ENCODE measurements at regions not wholly inside any gene's neighbourhood (a gene's known extent, or its start where the extent isn't known, plus 50 kb on each side); places are given as distances from the start of the nearest gene placed in this dataset.

DNA sequence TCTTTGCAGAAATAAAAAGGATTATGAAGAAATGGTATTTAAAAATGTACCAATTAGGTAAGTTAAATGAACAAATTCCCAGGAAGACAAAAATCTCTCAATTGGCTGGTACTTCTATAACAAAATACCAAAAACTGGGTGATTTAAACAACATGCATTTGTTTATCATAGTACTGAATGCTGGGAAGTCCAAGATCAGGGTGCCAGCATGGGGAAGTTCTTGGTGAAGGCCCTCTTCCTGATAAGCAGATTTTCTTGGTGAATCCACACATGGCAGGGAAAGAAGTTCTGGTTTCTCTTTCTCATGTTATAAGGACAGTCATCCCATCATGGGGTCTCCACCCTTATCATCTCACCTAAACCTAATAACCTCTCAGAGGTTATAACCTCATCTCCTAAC, 271.6 kb upstream of the SETBP1 start:
- DNase-seq (ENCODE audit: low read depth in 2 of 2), result no peak

DNA sequence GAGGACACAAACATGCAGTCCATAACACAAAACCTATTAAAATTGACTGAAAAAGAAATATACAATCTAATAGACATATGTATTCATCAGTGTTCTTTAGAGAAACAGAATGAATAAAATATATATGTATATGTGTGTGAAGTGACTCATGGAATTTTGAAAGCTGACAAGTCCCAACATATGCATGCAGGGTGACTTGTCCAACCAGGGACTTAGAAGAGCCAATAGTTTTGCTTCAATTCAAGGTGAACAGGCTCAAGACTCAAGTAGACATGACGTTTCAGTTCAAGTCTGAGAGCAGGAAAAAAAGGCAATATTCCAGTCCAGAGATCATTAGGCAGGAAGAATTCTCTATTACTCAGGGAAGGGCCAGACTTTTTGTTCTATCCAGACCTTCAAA, 271.2 kb upstream of the SETBP1 start:
- no peak for DNase-seq (ENCODE audit: low read depth in 2 of 2)

DNA sequence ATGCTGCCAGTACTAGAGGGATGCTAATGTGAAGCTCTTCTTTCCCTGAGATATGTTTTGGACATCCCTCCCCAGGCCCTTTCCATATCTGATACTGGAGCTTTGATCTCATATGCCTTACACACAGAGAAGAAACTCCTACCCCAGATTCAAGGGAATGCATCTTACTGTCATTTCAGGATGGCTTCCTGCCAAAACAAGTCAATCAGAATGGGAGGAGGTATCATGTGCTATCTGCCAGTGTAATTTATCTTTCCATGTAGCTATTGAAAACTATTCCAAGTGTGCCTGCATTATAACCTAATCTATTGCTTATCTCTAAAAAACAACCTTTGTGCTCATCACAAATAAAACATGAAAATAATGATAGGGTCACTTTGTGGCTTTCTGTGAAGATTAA, 269.9 kb upstream of the SETBP1 start:
- DNase-seq (ENCODE audit: low read depth in 2 of 2), result no peak

DNA sequence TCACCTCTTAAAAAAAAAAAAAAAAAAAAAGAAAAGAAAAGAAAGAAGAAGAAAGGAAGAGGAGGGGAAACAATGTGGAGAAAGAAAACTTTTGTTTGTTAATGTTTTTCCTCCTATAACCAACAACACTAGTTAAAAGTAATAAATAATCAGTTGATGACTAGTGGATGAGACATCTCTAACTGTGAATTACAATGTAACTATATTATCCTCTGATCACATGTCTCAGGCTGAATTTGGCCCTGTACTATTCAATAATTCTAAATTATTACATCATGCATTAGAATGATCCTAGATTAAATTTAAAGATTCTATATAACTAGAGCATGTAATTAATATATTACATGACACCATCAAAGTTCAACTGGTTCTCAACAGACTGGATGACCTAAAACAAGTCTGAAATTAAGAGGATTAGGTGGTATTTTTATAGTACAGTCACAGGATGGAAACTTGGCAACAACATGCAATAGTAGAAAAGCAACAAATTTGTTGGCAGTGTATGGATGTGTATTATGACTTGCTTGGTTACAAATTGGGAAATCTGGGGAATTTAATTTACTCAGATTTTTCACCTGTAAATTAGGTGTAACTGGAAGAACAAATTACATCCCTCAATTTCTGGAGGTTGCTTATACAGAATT, 269.3 kb upstream of the SETBP1 start:
- no peak for DNase-seq (ENCODE audit: low read depth in 2 of 2)

DNA sequence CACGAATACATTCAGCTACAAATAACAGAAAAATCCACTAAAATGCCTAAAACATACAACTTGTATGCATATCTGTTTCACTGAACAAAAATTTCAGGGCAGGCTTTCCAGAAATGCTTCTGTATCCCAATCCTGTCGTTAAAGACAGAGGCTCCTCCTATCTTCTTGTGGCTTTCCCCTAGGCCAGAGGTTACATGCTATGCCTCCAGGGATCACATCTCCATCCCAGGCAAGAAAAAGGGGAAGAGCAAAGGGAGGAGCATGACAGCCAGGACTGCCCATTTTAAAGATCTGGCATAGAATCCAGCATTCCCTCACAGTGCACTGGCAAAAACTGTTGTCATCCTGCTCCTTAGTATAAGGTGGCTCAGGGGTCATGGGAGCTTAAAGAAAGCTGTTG, 268.7 kb upstream of the SETBP1 start:
- DNase-seq (ENCODE audit: low read depth in 2 of 2), result no peak

DNA sequence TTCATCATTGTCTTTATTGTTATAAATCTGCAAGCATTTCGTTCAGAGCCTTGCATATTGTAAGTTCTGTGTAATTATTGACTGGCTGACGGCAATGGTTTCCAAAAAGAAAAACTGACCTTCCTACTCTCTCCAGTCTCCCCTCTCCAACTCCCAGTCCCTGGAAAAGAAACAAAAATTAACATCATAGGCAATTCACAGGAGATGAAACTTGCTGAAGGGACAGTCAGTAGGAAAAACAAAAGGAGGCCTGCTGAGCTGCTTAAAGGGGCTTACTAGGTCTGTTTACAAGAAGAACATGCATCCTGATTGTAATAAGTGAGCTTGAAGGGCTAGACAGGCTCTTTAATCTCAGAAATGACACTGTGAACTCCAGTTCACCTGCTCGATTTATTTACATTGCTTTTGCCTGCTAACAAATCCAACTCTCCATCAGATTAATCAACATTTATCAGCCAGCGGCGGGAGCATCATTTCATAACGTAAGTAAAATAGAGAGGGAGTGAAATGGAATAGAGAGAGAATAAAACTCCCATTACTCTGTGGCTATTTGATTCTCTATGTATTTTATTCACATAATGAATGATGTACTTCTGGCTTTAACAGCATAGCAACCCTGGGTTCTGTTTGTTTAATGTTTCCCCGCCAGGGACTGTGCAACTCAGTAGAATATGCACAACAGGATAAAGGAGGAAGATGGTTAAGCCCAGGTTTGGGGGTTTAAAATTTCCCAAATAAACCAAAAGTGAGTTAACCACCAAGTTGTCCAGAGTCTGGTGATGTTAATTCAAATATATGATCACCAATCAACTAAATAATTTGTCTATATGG, 256.7 kb upstream of the SETBP1 start:
- no peak for DNase-seq (ENCODE audit: low read depth in 2 of 2)

DNA sequence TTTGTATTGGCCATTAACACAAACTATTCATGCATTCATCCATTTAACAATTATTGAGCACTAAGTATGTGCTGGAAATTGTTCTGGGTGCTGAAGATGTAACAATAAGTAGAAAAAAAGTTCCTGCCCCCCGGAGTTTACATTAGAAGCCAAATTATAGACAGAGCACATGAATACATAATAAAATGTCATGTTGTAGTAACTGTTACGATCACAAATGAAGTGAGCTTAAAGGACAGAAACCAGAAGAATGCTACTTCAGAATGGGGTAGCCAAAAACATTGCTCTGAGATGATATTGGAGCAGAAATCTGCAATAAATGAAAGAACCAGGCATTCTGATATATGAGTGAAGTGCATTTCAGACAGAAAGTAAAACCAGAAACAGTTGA, 256.0 kb upstream of the SETBP1 start:
- no peak for DNase-seq (ENCODE audit: low read depth in 2 of 2)

DNA sequence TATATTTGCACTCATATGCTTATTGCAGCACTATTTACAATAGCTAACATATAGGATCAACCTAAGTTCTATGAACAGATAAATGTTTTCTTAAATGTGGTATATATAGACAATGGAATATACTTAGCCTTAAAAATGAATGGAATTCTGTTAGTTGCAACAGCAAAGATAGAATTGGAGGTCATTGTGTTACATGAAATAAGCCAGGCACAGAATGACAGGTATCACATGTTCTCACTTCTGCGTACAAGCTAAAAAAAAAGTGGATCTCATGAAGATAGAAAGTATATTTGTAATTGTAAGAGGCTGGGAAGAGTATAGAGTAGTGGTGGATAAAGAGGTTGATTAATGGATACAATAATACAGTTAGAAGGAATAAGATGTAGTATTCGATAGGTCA, 255.5 kb upstream of the SETBP1 start:
- no peak for DNase-seq (ENCODE audit: low read depth in 2 of 2)

DNA sequence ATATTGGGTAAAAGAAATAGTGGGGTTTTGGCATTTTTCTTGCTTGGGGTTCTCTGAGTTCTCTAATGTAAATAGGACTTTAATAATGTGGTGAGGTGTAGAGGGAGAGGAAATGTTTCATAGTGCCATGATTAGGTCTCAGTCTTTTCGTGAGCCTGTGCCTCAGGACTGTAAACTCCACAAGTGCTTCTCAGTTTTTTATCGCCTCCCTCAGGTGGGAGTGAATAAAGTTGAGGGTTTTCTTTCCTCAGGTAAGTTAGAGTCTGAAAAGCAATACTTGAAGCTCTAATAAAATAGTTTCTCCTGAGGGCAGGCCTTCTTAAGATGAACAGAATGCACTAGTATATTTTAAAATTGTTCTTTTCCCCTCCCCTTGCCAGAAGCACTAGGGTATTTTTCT, 243.1 kb upstream of the SETBP1 start:
- DNase-seq (ENCODE audit: low read depth in 2 of 2), result no peak

DNA sequence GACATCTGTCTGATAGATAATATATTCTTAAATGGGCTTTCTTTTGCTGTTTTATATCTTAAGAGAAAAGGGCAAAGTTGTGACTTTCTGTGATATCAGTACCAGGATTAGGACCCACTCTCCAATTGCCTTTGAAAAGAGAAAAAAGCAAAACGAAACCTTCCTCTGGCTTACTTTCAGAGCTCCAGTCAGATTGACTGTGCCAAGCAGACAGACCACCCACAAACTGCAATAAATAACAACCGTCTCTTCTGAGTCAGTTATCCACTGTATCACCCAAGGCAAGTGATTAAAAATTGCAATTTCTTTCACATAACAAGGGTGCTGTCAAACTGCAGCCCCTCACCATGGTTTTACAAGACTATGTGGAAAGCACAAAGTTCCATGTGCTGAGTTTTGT, 230.5 kb upstream of the SETBP1 start:
- DNase-seq (ENCODE audit: low read depth in 2 of 2), result no peak

DNA sequence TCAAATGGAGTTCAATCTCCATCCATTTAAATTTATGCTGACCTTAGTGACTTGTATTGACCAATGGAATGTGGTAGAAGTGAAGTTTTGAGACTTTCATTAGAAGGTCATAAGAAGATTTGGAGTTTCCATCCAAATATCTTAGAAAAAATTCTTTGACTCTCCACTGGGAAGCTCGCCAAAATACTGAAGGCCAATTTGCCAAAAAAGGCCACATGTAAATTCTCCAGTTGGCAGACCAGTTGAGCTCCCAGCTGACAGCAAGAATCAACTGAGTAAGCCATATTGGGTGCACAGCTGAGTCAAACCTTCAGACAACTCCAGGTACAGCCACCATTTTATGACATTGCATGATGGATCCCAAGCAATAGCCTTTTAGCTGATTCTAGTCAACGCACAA, 228.3 kb upstream of the SETBP1 start:
- no peak for DNase-seq (ENCODE audit: low read depth in 2 of 2)

DNA sequence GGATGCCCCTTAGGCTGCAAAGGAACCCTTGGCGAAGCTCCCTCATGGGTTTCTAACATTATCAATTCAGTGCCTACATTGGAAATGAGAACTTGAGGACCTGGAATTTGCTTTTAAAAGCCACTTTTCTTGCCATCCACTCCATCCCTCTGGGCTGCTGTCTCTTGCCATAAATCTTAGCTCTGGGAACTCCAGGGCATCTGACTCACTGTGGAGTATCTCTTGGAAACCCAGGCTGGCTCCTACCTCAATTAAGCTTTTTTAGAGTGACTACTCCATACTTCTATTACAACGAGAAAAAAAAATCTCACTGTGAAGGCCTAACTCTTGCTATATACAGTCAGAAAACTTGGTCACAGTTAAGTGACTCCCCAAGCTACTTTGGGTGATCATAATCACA, 227.2 kb upstream of the SETBP1 start:
- DNase-seq (ENCODE audit: low read depth in 2 of 2), result no peak

DNA sequence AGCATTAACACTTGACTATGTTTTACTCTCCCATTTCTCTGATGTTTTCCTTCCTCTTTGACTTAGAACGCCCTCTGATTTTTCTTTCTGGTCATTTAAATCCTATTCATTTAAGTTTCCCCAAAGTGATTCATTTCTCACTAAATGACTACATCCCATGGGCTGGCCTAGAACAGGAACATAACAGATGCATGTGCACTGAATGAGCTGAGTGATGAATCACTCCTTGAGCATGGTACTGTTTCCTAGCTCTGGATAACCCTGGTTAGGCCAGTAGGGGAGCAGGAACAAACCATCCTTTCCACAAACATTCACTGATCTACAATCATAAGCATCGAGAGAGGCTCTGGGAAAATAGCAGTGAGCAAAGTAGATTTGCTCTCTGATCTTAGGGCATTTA, 221.9 kb upstream of the SETBP1 start:
- DNase-seq (ENCODE audit: low read depth in 2 of 2), result no peak

DNA sequence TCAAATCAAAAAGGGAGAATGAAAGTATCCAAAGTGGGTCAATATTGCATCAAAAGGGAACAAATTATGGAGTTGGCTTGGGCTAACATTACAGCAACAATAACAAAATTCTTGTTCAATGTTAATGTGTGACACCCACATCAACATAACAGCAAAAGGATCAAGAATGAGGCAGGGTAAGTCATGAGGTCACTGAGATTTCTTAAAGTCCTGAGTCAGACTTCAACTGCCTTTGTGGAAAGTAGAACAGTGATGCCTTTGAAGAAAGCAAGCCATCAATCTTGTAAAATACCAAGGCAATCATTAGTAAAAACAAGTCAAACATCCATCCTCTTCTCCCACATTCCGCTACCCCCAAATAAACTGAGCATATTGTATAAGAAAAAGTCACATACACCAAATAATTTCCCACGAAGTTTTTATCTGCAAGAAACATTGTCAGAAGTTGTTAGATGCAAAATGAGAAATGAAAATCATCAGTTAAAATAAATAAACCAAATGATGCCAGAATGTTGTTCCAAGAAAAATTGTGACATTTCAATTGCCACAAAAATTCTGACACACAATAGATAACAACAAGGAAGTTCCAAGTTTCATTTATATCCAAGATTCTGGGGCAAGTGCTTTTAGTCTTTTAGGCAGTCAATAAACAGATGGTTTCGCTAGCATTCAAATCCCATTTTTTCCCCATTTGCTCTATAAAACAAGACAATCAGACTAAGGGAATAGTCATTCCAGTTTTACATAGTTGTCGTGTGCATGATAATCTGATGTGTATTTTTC, 216.1 kb upstream of the SETBP1 start:
- no peak for DNase-seq (ENCODE audit: low read depth in 2 of 2)

DNA sequence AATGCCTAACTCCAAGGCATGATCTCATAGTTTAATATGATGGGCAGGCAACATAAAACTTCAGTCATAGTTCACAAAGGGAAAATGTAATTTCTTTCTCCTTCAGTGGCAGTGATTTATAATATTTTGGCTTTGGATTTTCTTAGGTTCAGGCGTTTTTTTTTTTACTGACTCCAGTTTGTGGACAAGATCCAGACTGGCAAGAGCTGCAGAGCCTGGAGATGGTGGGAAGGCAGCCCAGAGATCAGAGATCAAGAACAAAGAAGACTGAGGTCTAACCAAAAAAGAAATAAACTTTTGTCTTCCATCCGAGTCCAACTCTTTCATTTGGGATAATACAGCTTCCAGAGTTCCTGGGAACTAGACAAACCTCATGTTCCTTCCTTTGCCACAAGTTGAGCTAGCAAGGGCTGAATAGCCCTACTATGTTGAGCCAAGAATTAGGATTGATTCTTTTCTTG, 215.3 kb upstream of the SETBP1 start:
- DNase-seq (ENCODE audit: low read depth in 2 of 2), result no peak

DNA sequence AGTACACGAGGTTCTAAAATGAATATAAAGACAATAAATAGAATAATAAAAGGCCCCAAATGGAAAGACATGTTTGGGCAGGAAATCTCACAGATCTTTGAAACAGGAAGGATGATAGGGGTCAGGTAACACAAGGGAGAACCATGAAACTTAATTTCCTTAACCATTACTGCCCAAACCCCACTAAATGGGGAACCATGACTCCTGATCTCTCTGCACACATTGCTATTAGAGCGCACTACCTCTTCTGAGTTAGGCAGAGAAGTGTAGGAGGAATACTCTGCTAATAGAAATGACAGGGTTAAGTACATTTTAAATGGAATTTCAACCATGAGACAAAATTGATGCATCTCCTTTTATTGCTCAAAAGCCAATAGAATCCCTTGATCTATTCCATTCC, 213.7 kb upstream of the SETBP1 start:
- no peak for DNase-seq (ENCODE audit: low read depth in 2 of 2)

DNA sequence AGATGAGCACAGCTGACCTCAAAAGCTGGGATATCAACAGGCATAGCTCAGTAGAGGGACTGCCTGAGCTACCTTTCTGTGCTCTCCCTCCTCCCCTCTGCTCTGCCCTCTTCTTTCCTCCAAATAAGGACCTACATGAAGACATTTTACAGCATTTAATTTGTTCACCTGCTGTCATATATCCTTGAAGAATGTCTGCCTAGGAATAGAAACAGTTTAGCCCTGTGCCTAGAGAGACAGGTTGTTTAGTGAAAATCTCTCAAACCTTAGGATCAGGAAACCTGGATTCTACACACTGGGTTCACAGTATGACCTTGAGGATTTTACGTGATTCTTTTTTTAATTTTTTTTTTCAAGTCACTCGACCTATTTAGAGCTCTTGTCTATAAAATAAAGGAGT, 213.0 kb upstream of the SETBP1 start:
- no peak for DNase-seq (ENCODE audit: low read depth in 2 of 2)

DNA sequence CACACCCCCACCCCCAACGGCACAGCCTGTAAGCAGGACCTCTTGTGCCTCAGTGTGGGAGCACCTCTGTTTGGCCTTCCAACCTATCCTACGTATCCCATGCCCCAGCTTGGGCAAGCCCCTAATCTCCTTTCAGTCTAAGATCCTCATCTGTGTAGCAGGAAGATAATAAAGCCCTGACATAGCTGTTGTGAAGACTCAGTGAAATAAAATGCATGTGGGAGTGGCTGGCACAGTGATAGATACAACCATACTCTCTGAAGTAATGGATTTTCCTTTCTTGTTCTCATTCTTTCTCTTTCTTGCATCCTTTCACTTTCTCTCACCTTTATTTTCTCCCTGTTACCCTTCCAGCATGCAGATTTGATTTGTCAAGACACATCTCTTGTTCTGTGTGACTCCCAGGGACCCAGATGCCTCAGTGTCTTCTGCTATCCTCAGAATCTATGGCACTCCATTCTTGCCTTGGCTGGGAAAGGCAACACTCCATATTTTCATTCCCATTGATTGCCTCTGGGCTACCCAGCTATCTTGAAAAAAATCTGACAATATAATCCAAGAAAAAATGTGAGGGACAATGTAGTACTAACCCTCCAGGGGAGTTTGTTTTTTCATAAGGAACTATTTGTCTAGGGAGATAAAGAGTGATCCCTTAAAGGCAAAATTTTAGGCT, 207.2 kb upstream of the SETBP1 start:
- no peak for DNase-seq (ENCODE audit: low read depth in 2 of 2)

DNA sequence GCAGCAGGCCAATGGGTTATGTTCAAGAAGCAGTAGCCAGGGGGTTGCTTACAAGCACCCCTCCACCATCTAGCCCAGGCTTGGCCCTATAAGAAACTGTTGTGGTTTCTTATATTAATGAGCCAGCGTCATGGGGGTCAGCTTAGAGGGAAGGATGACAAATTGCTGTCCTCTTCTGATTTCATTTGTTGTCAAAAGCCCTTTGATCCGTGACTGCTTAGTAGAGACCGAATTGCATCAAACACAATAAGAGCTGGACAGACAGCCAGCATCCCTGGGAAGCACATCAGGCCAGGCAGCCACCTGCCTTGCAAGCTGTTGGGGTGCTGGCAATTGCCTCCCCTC, 206.6 kb upstream of the SETBP1 start:
- DNase-seq (ENCODE audit: low read depth in 2 of 2), result no peak

DNA sequence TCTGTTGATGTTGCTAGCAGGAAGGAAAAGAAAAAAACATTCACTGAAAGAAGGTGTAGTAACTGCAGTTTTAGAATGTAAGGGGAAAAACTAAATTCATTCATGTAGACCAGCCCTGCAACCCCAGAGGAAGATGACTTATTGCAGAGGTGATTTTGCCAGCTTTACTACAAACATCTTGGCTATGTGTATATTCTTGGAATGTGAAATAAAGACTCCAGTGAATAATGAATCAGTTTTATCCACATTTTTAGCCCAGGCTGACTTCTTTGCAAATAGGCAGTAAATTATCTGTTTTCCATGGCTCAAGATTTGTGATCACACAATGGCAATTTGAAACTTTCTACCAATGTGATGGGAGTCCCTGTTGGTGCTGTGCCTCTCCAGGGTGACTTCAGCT, 206.1 kb upstream of the SETBP1 start:
- no peak for DNase-seq (ENCODE audit: low read depth in 2 of 2)

DNA sequence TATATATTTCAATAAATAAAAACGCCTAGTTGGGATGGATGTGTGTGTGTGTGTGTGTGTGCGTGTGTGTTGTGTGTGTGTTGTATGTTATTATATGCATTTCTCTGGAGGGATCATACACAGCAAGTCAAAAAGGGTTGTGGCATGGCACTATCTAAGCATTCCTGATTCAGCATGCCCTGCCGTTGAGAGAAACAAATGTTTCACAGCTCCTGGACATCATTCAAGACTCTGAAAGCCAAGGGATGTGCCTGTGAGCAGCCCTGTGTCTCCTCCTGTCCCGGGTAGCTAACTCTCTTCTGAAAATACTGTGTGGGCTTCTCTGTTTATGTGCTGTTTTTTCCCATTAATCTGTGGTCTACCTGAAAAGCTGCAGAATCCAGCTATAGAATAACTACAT, 197.9 kb upstream of the SETBP1 start:
- no peak for DNase-seq (ENCODE audit: low read depth in 2 of 2)

DNA sequence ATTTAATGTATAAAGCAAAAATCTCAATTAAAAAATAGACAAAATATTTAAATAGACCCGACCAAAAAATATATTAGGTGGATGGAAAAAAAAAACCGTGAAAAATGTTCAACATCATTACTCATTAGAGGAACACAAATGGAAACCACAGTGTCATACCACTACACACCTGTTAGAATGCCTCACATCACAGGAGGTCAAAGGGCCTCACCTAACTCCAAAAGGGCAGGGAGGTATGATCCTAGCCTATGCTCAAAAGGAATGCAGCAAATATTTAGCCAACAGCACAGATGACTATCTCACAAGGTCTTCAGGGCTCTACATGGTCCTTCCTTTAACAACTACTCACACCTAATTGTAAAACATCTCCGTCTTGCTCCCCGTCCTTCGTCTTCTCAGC, 185.5 kb upstream of the SETBP1 start:
- DNase-seq (ENCODE audit: low read depth in 2 of 2), result no peak
